H1 (cell line): ENCODE measurements at regions not wholly inside any gene's neighbourhood (a gene's known extent, or its start where the extent isn't known, plus 50 kb on each side); places are given as distances from the start of the nearest gene placed in this dataset.

Experiments
- CEBPB ChIP-seq: IDR thresholded peaks from 2 replicates; pipeline ENCODE4 v1.6.1; 2012; ENCODE audit warnings: low read depth, low read length
- CTCF ChIP-seq, 3 experiments: IDR thresholded peaks; 1 replicate in 2 of 3; 2 replicates in 1 of 3; pipeline versions ENCODE4 v1.5.1 to v1.6.1; 2011; ENCODE audit warnings: low read length in 3 of 3, mild to moderate bottlenecking in 3 of 3, inconsistent platforms in 2 of 3, low read depth in 1 of 3, moderate library complexity in 1 of 3; ENCODE audit not compliant: insufficient read depth in 1 of 3; ENCODE audit errors: control extremely low read depth in 1 of 3
- HDAC2 ChIP-seq, 2 experiments: fragments of 300-600 bp in 1 of 2; sonication (generic) in 1 of 2; IDR thresholded peaks; 2 replicates each; pipeline ENCODE4 v1.6.1; 2011 to 2012; ENCODE audit warnings: low read depth in 2 of 2, low read length in 2 of 2, mild to moderate bottlenecking in 2 of 2, moderate library complexity in 2 of 2, borderline replicate concordance in 1 of 2, inconsistent platforms in 1 of 2
- KDM1A ChIP-seq: fragments of 200-600, 300-600 bp; sonication (generic); IDR thresholded peaks from 2 replicates; pipeline ENCODE4 v1.7.1; 2016; ENCODE audit warnings: mild to moderate bottlenecking, low read length, borderline replicate concordance
- MAX ChIP-seq: IDR thresholded peaks from 2 replicates; pipeline ENCODE4 v1.6.1; 2012; ENCODE audit warnings: inconsistent platforms
- POLR2A ChIP-seq, 2 experiments: IDR thresholded peaks; 1 replicate in 1 of 2; 2 replicates in 1 of 2; pipeline ENCODE4 v1.6.1; 2011; ENCODE audit warnings: low read depth in 2 of 2, low read length in 2 of 2, mild to moderate bottlenecking in 2 of 2; ENCODE audit errors: control extremely low read depth in 1 of 2
- RAD21 ChIP-seq, 2 experiments: IDR thresholded peaks in 1 of 2; conservative IDR thresholded peaks in 1 of 2; 2 replicates each; pipeline ENCODE4 v1.6.1; 2011; ENCODE audit warnings: low read depth in 2 of 2, low read length in 2 of 2, improper control_type of control experiment in 1 of 2, inconsistent platforms in 1 of 2, mild to moderate bottlenecking in 1 of 2, moderate library complexity in 1 of 2
- RFX5 ChIP-seq: IDR thresholded peaks from 2 replicates; pipeline ENCODE4 v1.6.1; 2011; ENCODE audit warnings: low read depth, low read length, improper control_type of control experiment, borderline replicate concordance
- SRF ChIP-seq: IDR thresholded peaks from 2 replicates; pipeline ENCODE4 v1.6.1; 2011; ENCODE audit warnings: mild to moderate bottlenecking, low read depth, low read length, moderate library complexity
- TAF7 ChIP-seq: optimal IDR thresholded peaks from 2 replicates; pipeline ENCODE3; 2011; ENCODE audit warnings: low read depth, mild to moderate bottlenecking, inconsistent platforms, low read length, moderate library complexity, borderline replicate concordance
- YY1 ChIP-seq: IDR thresholded peaks from 2 replicates; pipeline ENCODE4 v1.6.1; 2011; ENCODE audit warnings: low read depth, mild to moderate bottlenecking, low read length

GRCh38 chr14:44211718-44212117 is 295.4 kb downstream of the FSCB start:
- TF ChIP-seq POLR2A (IDR thresholded peaks at IDR 0.05; ENCODE audit: control extremely low read depth in 1 of 2, low read depth in 2 of 2, low read length in 2 of 2), result no peak
- TF ChIP-seq SRF, result no peak
- TF ChIP-seq MAX, result no peak
- TF ChIP-seq YY1, result no peak
- TF ChIP-seq RAD21 (IDR thresholded peaks at IDR 0.05 in 1 of 2, conservative IDR thresholded peaks at IDR 0.05 in 1 of 2; ENCODE audit: low read depth in 2 of 2, low read length in 2 of 2), result no peak
- no peak for TF ChIP-seq KDM1A
- no peak for TF ChIP-seq CTCF (IDR thresholded peaks at IDR 0.05; ENCODE audit: control extremely low read depth in 1 of 3, insufficient read depth in 1 of 3, low read depth in 1 of 3, low read length in 3 of 3)
- TF ChIP-seq CEBPB, result no peak
- TF ChIP-seq RFX5, result no peak
- no peak for TF ChIP-seq TAF7
- TF ChIP-seq HDAC2 (IDR thresholded peaks at IDR 0.05; ENCODE audit: borderline replicate concordance in 1 of 2, low read depth in 2 of 2, low read length in 2 of 2), result no peak
